ENCODE measurements at regions not wholly inside any gene's neighbourhood (a gene's known extent, or its start where the extent isn't known, plus 50 kb on each side); places are given as distances from the start of the nearest gene placed in this dataset.

DNA sequence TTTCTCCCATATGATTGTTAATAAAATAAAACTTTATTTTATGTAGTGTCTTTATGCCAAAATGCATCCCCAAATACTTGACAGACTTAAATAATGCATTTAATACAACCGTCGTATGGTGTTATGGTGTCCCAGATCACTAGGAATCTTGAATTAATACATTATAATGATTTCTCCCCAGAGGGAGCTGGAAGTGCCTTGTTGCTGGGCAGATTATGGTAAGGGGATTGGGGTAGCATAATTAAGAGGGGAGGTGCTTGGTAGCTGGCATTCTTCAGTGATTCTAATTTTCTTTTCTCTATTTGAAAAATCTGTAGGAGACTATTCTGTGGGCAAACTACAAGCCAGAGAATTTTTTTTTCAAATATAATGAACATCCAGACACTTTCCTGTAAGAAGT, 1043.7 kb downstream of the ADGRL2 start:
- H3K27me3 Mint-ChIP-seq (ENCODE audit: low read depth) = no peaks in the 10 kb centered on the region
- no peaks in the 10 kb centered on the region for H3K4me1 Mint-ChIP-seq (ENCODE audit: low read depth)
- intact Hi-C loops (cut with micrococcal nuclease) = no loop called here
- H3K9me3 Mint-ChIP-seq = no peaks in the 10 kb centered on the region
- H3K36me3 Mint-ChIP-seq (ENCODE audit: low read depth) = no peaks in the 10 kb centered on the region
- H3K27ac Mint-ChIP-seq = no peak overlapping the region
- no peak for DNase-seq (ENCODE audit: low spot score)
- no peak overlapping the region for H3K4me3 Mint-ChIP-seq (ENCODE audit: low read depth)

DNA sequence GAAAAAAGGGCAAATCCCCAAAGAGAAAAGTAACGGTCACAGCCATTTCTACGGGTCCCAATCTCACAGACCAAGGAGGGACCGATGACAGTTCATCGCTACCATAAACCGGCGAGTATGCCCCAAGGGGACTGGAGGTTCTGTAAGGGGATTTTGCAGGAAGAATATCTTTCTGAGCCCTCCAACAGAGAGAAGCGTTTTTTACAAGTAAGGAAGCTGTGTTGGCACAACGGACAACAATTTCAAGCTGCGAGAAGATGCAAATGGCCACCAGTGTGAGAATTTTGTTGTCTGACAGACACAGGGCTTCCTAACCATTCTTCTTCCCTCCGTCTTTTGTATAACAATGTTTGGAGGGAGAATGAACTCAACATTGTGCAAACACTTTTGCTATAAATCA, 1043.1 kb downstream of the ADGRL2 start:
- Mint-ChIP-seq H3K4me3 (ENCODE audit: low read depth) (no peak overlapping the region), H3K9me3 (no peaks in the 10 kb centered on the region), H3K4me1 (ENCODE audit: low read depth) (no peaks in the 10 kb centered on the region), H3K36me3 (ENCODE audit: low read depth) (no peaks in the 10 kb centered on the region), H3K27ac (no peak overlapping the region), H3K27me3 (ENCODE audit: low read depth) (no peaks in the 10 kb centered on the region)
- intact Hi-C loops (cut with micrococcal nuclease) = no loop called here
- DNase-seq (ENCODE audit: low spot score) = no peak

DNA sequence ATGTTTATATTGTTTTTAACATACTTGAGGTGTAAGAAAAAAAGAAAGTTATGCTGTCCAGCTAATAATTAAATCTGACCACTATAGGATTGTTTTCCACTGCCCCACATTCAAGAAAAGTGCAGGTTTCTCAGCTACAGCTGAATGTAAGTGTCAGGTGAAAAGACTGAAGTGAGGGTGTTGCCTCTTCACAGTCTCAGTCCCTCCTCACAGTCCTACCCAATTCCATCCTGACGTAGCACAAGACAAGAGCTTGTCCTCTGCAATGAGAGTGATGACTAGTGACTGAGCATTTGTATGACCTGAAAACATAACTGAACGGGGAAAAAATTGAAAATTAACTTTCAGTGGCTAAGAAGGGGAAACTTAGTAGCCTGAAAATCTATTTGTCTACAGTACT, 1039.5 kb downstream of the ADGRL2 start:
- no peaks in the 10 kb centered on the region for H3K4me1 Mint-ChIP-seq (ENCODE audit: low read depth)
- H3K27ac Mint-ChIP-seq = no peak overlapping the region
- H3K9me3 Mint-ChIP-seq = no peaks in the 10 kb centered on the region
- H3K27me3 Mint-ChIP-seq (ENCODE audit: low read depth) = no peaks in the 10 kb centered on the region
- H3K4me3 Mint-ChIP-seq (ENCODE audit: low read depth) = no peak overlapping the region
- intact Hi-C loops (cut with micrococcal nuclease) = no loop called here
- no peaks in the 10 kb centered on the region for H3K36me3 Mint-ChIP-seq (ENCODE audit: low read depth)
- DNase-seq (ENCODE audit: low spot score) = no peak

DNA sequence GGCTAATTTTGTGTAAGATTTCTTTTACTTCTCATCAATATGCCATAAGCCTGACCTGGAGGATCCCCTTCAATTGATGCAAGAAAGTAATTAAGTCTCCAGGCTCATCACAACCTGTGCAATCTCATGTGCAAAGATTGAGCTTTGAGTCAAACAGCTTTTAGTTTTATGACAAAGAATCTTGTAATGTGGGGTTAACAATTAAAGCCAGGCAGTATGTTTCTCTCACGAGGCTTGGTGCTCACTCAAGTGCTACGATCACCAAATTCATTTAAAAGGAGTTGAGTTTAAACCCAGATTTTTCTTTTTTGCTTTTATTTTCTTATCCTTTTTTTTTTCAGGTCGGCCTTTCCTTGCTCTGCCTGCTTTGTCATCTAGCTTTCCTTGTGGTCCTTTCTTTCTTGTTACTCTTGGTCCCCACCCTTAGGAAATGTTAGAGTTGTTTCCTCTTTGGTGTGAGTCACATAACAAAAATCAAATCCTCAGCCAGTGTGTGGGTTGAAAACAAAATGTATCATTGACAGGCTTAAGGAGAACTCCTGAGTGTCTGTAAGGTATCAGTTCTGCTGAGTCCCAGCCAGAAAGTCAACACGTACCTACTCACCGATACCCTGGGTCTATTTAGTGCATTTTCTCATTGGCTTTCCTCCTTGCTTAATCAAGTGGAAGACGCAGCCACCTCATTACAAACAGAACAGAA, 1037.2 kb downstream of the ADGRL2 start:
- DNase-seq (ENCODE audit: low spot score) = no peak
- intact Hi-C loops (cut with micrococcal nuclease) = no loop called here
- Mint-ChIP-seq H3K4me1 (ENCODE audit: low read depth) (no peaks in the 10 kb centered on the region), H3K4me3 (ENCODE audit: low read depth) (no peak overlapping the region), H3K27ac (no peak overlapping the region), H3K36me3 (ENCODE audit: low read depth) (no peaks in the 10 kb centered on the region), H3K9me3 (no peaks in the 10 kb centered on the region), H3K27me3 (ENCODE audit: low read depth) (no peaks in the 10 kb centered on the region)

DNA sequence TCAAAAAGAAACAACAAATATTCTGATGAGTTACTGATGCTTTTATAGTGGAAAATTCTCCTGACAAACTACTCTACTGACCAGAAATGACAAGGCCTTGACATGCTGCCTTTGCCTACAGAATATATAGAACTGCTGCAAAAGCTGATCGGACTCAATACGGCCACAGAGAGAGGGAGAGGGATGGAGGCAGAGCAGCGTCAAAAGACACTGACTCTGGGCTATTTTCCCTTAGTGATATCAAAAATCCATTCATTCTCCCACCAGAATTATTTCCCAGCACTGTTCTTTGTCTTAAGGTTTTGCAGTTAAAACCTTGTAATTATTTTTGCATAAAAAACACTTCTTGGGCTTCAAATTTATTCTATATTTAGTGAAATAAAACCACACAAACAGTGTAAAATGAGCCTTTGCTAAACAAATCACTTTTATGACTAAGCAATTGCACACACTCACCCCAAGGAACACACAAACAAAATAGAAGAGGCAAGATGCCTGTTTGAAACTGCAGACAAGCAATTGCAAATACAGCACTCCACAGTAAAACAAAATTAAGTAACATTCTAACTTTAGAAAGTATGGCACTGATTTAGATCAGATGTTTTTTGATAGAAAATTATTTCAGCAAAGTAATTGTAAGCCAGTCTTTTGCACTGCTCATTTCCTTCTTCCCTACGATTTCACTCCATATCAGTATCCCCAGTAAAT, 1036.4 kb downstream of the ADGRL2 start:
- intact Hi-C loops (cut with micrococcal nuclease) = no loop called here
- H3K27ac Mint-ChIP-seq = no peak overlapping the region

DNA sequence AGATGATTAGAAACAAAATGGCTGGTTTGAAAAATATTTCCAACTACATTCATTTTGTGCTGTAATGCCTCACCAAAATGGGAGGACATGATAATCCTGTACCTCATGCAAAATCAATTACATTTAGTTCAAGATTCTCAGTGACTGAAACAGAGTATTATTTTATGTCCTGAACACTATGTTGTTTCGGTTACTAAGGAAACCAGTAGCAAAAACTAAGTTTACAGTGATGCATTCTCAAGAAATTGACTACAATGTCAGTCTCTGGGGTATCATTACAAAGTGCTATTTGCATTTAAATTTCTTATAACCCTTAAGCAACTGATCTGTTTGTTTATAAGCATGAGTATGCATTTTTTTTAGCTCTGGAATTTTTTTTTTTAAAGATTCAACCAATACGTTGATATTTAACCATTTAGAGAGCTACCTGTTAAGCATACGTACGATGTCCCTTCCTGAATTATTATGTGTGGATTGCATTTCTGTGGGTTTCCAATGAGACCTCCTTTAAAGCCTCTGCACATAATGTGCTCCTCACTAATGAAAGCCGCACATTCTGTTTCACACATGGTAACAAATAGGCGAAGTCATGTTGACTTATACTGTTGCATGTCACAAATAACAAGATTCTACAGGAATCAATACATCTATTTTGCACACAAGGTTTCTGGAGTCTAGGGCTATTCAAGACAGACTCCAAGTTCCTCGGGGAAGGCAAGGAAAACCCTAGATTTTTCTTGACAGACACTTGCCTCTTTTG, 1035.7 kb downstream of the ADGRL2 start:
- Mint-ChIP-seq H3K4me1 (ENCODE audit: low read depth) (no peaks in the 10 kb centered on the region), H3K4me3 (ENCODE audit: low read depth) (no peak overlapping the region), H3K9me3 (no peaks in the 10 kb centered on the region), H3K27me3 (ENCODE audit: low read depth) (no peaks in the 10 kb centered on the region), H3K27ac (no peak overlapping the region), H3K36me3 (ENCODE audit: low read depth) (no peaks in the 10 kb centered on the region)
- intact Hi-C loops (cut with micrococcal nuclease) = no loop called here
- DNase-seq (ENCODE audit: low spot score) = no peak

More for the DNA sequence above, 1036.4 kb downstream of the ADGRL2 start:
- H3K9me3 Mint-ChIP-seq = no peaks in the 10 kb centered on the region
- no peak for DNase-seq (ENCODE audit: low spot score)
- no peak overlapping the region for H3K4me3 Mint-ChIP-seq (ENCODE audit: low read depth)
- no peaks in the 10 kb centered on the region for H3K27me3 Mint-ChIP-seq (ENCODE audit: low read depth)
- H3K4me1 Mint-ChIP-seq (ENCODE audit: low read depth) = no peaks in the 10 kb centered on the region
- H3K36me3 Mint-ChIP-seq (ENCODE audit: low read depth) = no peaks in the 10 kb centered on the region

DNA sequence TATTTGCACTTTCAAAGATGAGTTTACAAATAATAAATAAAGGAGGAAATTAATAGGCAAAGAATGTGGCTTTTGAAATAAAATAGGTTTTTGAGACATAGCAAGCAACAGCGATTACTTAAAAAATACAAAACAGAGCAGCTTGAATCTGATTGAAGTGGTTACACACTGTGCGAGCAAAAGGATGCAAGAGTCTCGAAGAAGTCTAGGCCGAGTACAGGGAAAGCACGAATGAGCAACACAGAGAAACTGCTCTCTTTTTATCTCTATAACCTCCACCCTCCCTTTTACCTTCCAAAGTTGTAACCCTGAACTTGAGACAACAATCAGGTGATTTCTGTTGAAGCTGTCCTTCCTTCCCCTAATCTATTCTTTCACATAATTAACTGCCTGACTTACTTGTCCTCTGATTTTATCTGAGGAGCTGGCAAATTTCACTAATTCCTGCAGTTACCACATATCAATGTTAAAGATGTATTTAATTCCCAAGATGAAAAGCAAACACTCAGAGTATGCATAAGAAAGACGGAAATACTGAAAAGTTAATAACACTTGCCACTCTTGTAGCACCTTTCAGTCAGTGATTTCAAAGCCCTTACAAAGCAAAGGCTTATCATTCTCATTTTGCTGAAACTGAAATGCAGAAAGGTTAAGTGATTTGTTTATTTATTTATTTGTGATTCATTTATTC, 1030.1 kb downstream of the ADGRL2 start:
- no peaks in the 10 kb centered on the region for H3K27me3 Mint-ChIP-seq (ENCODE audit: low read depth)
- H3K4me3 Mint-ChIP-seq (ENCODE audit: low read depth) = no peak overlapping the region
- intact Hi-C loops (cut with micrococcal nuclease) = no loop called here
- H3K9me3 Mint-ChIP-seq = no peaks in the 10 kb centered on the region
- no peak for DNase-seq (ENCODE audit: low spot score)
- no peak overlapping the region for H3K27ac Mint-ChIP-seq
- H3K4me1 Mint-ChIP-seq (ENCODE audit: low read depth) = no peaks in the 10 kb centered on the region
- H3K36me3 Mint-ChIP-seq (ENCODE audit: low read depth) = no peaks in the 10 kb centered on the region

DNA sequence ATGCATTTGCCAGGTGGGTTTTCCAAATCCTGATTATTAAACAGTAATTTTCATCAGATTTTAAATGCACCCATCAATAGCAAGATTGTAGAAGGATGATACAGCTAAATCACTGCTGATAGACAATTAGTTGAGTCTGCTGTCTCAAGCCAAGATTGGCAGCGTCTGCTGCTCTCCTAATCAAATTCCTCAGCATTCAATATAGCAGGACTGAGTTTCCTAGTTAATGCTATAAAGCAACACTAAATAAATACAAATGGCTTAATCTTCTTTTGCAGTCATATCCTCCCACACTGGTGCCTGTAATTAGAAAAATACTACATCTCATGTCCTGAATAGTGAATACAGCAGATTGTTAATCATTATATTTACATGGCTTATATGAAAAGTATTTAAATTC, 1028.8 kb downstream of the ADGRL2 start:
- Mint-ChIP-seq H3K4me1 (ENCODE audit: low read depth) (no peaks in the 10 kb centered on the region), H3K27ac (no peak overlapping the region), H3K36me3 (ENCODE audit: low read depth) (no peaks in the 10 kb centered on the region), H3K9me3 (no peaks in the 10 kb centered on the region), H3K27me3 (ENCODE audit: low read depth) (no peaks in the 10 kb centered on the region), H3K4me3 (ENCODE audit: low read depth) (no peak overlapping the region)
- intact Hi-C loops (cut with micrococcal nuclease) = no loop called here
- DNase-seq (ENCODE audit: low spot score) = no peak

DNA sequence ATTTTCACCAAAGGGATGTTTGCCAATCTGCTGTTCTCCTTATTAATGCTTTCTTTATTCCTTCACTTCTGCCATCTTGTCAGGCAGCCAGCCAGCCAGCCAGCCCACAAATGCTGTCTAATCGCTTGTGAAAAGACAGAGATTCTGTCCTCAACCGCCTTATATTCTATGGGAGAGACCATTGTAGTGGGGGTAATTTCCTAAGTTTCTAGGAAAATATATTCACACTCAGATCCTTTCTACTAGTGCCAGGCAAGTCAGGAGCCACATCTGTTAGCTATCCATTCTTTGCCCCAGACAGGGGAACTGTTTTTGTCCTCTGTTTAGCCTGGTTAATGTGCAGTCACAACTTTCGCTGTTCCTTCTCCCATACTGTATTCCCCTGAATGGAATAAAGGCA, 1023.1 kb downstream of the ADGRL2 start:
- H3K27ac Mint-ChIP-seq = no peak overlapping the region

DNA sequence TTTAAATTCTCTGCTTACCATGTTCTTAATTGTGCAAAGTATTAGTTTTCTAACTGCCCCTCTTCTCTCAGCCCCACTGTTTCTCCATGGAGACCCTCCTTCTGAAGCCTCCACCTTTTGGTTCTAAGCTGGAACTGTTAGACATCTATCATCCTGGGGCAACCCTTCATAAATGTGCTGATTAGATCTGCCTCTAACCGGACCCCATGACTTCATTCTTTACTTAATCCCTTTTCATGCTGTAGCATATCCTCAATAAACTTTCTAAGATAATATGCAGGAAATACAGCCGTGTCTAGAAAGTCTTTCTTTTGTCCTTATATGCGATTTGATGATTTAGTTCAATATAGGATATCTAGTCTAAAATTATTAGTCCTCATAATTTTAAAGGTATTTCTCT, 1020.1 kb downstream of the ADGRL2 start:
- intact Hi-C loops (cut with micrococcal nuclease) = no loop called here
- Mint-ChIP-seq H3K27ac (no peak overlapping the region), H3K9me3 (no peaks in the 10 kb centered on the region), H3K4me3 (ENCODE audit: low read depth) (no peak overlapping the region), H3K4me1 (ENCODE audit: low read depth) (peaks cover 6% of the 10 kb centered on the region), H3K36me3 (ENCODE audit: low read depth) (no peaks in the 10 kb centered on the region), H3K27me3 (ENCODE audit: low read depth) (no peaks in the 10 kb centered on the region)
- DNase-seq (ENCODE audit: low spot score) = no peak

More for the DNA sequence above, 1023.1 kb downstream of the ADGRL2 start:
- no peaks in the 10 kb centered on the region for H3K36me3 Mint-ChIP-seq (ENCODE audit: low read depth)
- H3K4me3 Mint-ChIP-seq (ENCODE audit: low read depth) = no peak overlapping the region
- no peaks in the 10 kb centered on the region for H3K9me3 Mint-ChIP-seq
- intact Hi-C loops (cut with micrococcal nuclease) = no loop called here
- DNase-seq (ENCODE audit: low spot score) = no peak
- no peaks in the 10 kb centered on the region for H3K27me3 Mint-ChIP-seq (ENCODE audit: low read depth)
- peaks cover 3% of the 10 kb centered on the region for H3K4me1 Mint-ChIP-seq (ENCODE audit: low read depth)

DNA sequence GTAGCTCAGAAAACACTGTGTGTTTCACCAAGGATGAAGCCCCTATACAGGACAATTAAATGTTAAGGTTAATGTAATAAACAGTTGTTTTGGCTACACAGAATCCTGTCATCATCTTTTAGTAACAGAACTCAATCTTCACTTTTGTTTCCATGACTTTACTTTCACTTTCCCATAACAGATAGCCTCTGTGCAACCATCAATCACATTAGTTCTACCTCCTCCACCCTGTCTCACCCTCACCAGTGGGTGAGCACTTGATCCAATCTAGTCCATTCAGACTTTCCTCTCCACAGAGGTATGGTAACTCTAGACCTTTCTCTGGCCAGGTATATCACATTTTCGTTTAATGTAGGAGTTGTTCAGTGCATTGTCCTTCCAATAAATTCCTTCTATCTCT, 1018.5 kb downstream of the ADGRL2 start:
- peaks cover 6% of the 10 kb centered on the region for H3K4me1 Mint-ChIP-seq (ENCODE audit: low read depth)
- no peak overlapping the region for H3K4me3 Mint-ChIP-seq (ENCODE audit: low read depth)
- no peaks in the 10 kb centered on the region for H3K27me3 Mint-ChIP-seq (ENCODE audit: low read depth)
- intact Hi-C loops (cut with micrococcal nuclease) = no loop called here
- H3K36me3 Mint-ChIP-seq (ENCODE audit: low read depth) = no peaks in the 10 kb centered on the region
- H3K27ac Mint-ChIP-seq = no peak overlapping the region
- DNase-seq (ENCODE audit: low spot score) = no peak
- no peaks in the 10 kb centered on the region for H3K9me3 Mint-ChIP-seq

DNA sequence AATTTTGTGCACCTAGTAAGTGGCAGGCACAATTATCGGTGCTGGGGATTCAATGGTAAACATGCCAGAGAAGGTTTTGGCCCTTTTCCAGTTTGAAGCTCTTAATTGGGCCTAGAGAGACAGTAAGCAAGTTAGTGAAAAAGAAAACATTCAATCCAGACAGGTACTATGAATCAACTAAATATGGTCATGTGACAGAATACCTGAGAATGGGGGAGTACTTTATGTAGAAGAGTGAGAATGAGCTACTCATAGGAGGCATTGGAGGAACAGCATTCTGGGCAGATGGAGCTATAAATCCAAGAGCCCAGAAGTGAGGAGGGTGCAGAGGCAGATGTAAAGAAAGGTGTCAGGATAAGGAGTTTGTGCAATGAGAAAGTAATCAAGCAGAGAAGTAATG, 1017.9 kb downstream of the ADGRL2 start:
- no peak overlapping the region for H3K4me3 Mint-ChIP-seq (ENCODE audit: low read depth)

DNA sequence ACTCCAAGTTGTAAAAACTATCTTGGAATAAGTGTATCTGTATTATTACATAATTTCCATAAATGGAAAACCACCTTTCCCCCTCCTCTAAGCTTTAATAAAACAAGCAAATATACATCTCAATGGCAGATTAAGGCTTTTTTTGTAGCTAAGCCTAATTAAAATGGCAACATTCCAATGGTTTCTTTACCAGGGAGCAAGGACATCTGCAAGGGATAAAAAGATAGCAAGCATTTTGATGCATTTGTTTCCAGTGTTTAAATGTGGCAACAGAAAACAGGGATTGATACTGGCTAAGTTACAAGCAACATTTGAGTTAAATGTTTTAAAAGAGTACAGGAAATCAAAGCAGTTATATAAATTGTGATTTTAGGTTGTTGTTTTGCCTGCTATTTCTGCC, 1012.7 kb downstream of the ADGRL2 start:
- no peaks in the 10 kb centered on the region for H3K4me1 Mint-ChIP-seq (ENCODE audit: low read depth)
- H3K4me3 Mint-ChIP-seq (ENCODE audit: low read depth) = no peak overlapping the region
- H3K9me3 Mint-ChIP-seq = no peaks in the 10 kb centered on the region
- intact Hi-C loops (cut with micrococcal nuclease) = no loop called here
- no peaks in the 10 kb centered on the region for H3K36me3 Mint-ChIP-seq (ENCODE audit: low read depth)
- DNase-seq (ENCODE audit: low spot score) = no peak
- no peaks in the 10 kb centered on the region for H3K27me3 Mint-ChIP-seq (ENCODE audit: low read depth)
- H3K27ac Mint-ChIP-seq = no peak overlapping the region

More for the DNA sequence above, 1017.9 kb downstream of the ADGRL2 start:
- no peak overlapping the region for H3K27ac Mint-ChIP-seq
- DNase-seq (ENCODE audit: low spot score) = no peak
- intact Hi-C loops (cut with micrococcal nuclease) = no loop called here
- H3K36me3 Mint-ChIP-seq (ENCODE audit: low read depth) = no peaks in the 10 kb centered on the region
- peaks cover 6% of the 10 kb centered on the region for H3K4me1 Mint-ChIP-seq (ENCODE audit: low read depth)
- H3K27me3 Mint-ChIP-seq (ENCODE audit: low read depth) = no peaks in the 10 kb centered on the region
- H3K9me3 Mint-ChIP-seq = no peaks in the 10 kb centered on the region

All from activated T-helper 2 cell treated with anti-CD3 and anti-CD28 coated beads, Interferon-gamma antibody, Interleukin-2, Interleukin-4, amounts not matched to agents 10 μg/mL and 5 μg/mL and 100 μg/mL, durations not matched to agents 14 hours and 24 hours and 36 hours (primary cell).